GM21390 (cell line): ENCODE measurements at regions not wholly inside any gene's neighbourhood (a gene's known extent, or its start where the extent isn't known, plus 50 kb on each side); places are given as distances from the start of the nearest gene placed in this dataset.
"Not testable (repeated sequence)": the region's sequence is repeated elsewhere in the genome, so short reads cannot be mapped to it uniquely, and the experiment has no call there.

Experiments used
- ATAC-seq: cut with Tn5 transposase; IDR thresholded peaks from one replicate; pipeline ENCODE4 v1.9.1; 2021; ENCODE audit not compliant: unreplicated experiment

DNA sequence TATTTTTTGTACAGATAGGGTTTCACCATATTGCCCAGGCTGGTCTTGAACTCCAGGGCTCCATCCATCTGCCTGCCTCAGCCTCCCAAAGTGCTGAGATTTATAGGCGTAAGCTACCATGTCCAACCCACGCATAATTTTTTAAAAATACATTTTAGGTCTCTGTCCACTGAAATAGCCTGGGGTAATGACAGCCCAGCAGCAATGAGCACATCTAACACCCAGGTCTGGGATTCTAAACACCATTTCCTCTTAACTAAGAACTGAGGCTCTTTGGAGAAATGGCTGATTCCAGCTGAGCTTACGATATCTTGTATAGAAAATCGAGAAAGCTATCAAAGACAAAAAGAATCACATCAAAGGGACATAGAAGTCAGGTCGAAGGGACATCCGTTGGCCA is 245.3 kb downstream of the PARN start:
- no peak for ATAC-seq

DNA sequence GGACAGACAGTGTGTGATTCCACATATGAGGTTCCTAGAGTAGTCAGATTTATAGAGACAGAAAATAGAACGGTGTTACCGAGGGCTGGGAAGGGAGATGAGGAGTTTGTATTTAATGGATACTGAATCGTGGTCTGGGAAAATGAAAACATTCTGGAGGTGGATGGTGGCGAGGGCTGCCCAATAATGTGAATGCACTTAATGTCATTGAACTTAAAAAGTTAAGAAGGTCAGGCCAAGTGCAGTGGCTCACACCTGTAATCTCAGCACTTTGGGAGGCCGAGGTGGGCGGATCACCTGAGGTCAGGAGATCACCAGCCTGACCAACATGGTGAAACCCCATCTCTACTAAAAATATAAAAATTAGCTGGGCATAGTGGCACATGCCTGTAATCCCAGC is 246.2 kb downstream of the PARN start:
- ATAC-seq: not testable (repeated sequence)

DNA sequence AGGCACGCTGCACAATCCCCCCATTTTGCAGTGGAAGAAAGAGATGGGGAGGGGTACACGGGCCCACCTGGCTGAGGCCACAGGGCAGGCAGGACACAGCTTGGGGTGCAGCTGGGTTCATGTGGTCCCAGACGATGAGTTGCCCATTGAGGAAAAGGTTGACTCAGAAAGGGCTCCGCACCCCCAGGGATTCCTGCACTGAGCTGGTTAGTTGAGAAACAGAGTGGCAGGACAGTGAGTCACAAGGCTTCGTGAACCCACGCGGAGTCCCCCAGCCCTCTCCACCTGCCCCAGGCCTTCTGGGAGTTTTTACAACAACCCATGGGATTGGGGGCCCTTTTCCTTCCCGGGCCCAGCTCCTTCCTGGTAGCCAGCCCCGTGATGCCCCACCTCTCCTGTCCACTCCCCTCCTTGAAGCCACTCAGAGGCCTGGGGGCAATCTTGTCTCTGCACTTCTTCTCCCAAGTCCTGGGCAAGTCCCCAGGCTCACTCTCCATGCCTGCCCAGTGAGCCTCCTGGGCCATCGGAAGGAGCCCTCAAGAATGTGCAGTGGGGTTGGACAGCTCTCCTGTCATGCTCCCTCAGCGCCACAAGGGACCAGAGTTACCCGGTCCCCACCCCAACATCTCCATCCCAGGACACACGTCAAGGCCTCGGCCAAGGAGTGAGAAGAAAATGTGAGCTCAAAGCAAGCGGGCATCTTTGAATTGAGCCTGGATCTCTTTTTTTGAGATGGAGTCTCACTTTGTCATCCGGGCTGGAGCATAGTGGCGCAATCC is 251.2 kb downstream of the PARN start:
- no peak for ATAC-seq

DNA sequence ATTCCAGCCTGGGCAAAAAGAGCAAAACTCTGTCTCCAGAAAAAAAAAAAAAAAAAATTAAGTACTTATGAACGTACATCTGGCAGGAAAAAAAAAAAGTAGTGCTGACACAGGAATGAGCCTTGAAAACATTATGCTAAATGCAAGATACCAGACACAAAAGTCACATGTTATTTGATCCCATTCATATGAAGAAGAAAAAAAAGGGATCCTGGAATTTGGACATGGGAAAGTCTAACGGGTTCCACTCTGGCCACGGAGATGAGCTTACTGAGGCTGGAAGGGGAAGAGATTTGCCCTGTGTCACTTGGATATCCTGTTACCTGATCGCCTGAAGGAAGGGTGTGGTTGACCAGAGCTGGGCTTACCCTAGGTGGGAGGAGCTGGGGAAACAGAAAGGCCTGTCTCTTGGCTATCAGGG is 251.9 kb downstream of the PARN start:
- no peak for ATAC-seq

DNA sequence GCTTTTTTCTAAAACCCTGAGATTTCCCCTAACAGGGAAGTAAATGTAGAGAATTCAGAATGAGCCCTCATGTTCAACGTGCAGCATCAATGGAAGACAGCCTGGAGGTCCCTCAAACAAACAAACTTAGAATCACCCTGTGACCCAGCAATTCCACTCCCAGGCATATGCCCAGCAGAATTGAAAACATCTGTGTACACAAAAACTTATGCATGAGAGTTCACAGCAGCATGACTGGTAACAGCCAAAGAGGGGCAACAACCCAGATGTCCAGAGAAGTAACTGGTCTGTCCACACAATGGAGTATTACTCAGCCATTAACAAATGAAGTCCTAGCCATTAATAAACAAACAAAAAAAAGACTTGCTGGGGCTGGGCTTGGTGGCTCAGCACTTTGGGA is 252.7 kb downstream of the PARN start:
- no peak for ATAC-seq

DNA sequence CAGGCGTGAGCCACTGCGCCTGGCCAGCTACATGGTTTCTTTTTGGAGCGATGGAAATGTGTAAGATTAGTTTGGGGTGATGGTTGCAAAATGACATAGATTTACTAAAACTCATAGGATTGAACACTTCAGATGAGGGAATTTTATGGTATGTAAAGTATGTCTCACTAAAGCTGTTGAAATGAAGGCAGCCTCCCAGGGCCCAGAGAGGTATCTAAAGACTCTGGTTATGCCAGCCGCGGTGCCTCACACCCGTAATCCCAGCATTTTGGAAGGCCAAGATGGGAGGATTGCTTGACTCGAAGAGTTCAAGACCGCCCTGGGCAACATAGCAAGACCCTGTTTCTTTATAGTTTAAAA is 254.9 kb downstream of the PARN start:
- ATAC-seq: no peak

DNA sequence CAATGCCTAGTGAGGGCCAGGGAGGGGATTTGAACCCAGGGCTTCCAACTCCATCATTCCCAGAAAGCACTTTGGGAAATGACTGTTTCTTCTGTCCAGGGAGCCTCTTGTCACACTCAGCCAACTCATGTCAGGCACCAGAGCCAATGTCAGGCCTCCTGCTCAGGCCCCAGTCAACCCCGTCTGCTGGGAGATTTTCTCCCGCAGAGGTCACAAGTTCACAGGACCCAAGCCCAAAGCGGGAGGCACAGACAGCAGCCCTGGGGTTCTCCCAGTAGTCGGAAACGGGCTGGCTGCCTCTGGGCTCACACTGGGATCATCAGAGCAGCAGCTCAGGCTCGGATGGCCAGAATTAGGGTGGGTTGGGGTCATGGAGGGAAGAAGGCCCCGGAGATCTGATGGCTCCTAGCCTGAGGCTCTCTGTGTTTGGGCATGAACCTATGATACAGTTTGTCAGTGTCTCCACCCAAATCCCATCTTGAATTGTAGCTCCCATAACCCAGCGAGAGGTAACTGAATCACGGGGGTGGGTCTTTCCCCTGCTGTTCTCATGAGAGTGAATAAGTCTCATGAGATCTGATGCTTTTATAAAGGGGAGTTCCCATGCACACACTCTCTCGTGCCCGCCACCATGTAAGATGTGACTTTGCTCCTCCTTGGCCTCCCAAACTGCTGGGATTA is 255.5 kb downstream of the PARN start:
- ATAC-seq: no peak

DNA sequence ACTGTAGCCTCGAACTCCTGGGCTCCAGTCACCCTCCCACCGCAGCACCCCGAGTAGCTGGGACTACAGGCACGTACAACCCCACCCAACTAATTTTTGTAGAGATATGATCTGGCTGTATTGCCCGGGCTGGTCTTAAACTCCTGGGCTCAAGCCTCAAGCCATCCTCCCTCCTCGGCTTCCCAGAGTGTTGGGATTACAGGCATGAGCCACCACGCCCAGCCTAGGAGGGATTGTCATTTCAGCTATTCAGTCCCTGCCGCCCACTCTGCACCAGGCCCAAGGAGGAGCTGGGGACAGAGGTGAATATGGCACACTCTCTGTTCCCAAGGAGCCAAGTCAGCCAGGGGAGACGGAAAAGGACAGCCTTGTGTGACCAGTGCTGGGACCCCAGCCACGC is 256.2 kb downstream of the PARN start:
- no peak for ATAC-seq

DNA sequence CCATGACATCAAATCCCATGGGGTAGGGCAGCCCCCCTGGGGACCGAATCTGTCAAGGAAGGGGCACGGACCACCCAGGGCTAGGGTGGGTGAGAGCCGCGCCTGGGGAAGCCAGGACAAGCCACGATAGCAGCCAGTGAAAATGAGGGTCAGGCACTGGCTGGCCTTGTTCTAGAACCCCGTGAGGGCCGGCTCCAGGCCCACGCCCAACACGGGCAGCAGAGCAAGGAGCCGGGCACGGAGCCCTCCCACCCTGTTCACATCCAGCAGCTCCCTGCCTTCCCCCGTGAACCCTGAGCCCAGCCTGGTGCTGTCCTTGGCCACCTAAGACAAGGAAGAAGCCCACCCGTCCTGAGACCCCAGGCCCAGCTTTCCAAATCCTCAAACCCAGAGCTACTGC is 256.7 kb downstream of the PARN start:
- no peak for ATAC-seq

DNA sequence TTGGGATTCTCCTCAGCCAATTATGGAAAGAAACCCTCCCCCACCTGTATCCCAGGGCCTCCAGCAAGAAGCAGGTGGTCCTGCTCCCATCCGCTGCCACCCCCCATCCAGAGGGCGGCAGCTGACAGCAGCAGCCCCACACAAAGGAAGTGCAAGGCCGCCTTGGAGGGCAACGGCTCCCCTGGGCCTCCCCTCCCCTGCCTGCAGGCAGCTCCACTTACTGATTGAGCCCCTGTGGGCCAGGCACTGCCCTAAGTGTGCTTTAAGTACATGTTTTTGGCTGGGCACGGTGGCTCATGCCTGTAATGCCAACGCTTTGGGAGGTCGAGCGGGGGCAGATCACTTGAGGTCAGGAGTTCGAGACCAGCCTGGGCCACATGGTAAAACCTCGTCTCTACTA is 257.6 kb downstream of the PARN start:
- ATAC-seq: no peak

DNA sequence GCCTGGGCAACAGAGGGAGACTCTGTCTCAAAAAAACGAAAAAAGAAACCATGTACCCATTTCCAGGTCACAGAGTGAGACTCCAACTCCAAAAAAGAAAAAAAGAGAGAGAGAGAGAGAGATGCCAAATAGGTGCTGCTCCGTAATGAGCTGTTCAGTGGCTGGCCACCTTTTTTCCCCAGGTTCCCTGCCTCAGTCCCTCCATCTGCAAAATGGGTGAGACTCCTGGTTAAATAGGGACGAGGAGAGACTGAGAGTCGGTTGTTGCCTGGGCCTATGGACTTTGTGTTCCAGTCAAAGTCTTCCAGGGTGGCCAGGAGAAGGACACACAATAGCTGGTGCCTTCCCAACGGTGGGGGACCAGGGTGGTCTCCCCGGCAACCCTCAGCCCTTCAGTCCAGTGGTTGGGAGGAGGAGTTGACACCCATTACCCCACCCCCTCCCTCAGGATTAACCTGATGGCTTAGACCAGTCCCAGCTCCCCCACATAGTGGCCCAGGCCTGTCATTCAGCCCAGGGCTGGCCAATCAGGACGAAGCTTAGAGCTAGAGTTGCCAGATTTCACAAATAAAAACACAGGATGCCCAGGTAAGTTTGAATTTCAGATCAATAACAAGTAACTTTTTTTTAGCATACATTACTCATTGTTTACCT is 258.2 kb downstream of the PARN start:
- no peak for ATAC-seq

DNA sequence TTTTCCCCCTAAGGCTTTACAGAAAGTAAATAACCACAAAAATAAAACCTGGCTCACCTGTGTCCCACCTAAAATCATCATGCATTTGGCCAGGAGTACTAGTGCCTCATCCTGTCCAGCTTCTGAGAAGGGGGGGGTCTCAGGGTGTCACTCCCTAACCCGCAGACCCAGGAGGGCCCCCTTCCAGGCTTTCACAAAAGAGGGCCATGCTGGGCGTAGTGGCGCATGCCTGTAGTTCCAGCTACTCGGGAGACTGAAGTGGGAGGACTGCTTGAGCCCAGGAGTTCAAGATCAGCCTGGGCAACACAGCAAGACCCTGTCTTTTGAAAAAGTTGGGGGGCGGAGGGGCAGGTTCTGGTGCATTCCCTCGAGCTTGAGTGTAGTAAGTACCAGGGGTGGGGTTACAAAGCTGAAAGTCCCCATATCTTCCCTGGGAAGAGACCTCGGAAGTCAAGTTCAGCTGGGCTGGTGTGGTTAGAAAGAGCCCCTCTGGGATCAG is 259.3 kb downstream of the PARN start:
- ATAC-seq: no peak

DNA sequence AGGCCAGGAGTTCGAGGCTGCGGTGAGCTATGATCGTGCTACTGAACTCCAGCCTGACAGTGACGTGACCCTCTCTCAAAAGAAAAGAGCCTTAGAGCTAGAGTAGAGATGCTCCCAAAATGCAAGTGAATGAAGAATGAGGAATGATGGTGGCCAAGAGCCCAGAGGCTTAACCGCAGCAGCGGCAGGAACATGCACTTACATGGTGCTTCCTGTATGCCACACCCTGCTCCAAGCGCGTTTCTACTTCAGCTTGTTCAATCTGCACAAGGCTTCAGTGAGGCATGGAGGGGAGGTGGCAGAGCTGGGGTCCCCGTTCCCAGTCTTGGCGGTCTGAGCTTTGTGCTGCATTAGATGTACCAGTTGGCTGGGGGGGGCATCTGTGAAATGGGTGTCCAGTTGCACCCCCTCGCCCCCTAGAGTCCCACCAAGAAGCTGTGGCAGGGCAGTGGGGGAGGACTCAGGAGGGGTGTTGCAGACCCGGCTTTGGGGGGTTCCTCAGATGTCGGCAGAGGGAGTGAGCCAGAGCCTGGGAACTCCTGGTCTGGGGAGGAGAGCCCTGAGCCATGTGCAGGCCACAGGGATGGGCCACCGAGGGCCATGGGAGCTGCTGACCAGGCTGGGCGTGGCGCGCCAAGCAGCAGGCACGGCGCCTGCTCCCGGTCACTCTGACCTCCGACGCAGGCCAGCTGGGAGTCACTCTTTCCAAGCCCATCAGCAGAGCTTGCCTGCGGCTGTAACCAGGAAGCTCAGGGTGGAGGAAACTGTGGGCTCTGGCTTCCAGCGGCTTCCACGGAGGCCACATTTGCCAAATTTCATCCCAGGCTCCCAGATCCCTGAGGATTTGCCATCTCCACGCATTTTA is 260.1 kb downstream of the PARN start:
- ATAC-seq: no peak

DNA sequence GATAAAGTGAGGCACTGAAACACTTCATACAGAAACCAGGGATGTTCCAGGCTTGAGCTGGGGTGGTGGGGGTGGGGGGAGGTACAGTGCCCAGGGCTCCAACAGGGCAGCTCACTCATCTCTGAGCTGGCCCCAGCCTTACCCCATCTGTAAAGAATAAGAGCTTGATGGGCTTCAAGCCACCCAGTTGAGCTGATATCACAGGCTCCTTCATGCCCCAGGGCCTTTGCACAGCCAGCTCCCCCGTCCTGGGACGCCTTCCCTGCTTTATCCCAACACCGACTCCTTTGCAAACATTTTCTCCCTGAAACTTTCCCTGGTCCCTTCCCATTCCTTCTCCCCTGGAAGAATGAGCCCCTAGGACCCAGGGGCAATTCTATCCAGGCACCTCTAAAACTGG is 261.7 kb downstream of the PARN start:
- no peak for ATAC-seq

DNA sequence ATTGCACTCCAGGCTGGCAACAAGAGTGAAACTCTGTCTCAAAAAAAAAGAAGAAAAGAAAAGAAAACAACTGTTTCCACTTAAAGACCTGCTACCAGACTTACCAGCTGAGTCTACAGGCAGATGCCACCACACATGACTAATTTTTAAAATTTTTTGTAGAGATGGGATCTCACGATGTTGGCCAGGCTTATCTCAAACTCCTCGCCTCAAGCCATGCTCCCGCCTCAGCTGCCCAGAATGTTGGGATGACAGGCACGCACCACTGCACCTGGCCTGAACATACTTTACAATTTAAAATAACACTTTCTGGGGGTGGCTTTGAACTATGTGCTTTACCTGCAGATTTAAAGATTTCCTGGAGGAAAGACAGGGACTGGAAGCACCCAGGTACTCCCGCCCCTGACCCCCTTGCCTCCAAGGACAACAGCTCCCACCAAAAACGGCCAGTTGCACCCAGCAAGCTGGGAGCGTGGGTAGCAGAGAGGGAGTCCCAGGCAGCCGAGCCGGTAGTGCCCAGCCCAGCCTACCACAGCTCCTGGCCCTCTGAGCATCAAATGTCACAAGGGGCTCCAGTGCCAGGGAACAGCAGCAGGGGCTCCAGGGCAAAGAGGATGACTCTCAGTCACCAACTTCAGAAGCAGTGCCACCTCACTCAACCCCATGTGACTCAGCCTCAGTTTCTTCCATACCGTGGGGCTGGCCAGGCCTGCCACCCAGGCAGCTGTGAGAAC is 262.9 kb downstream of the PARN start:
- ATAC-seq: no peak

DNA sequence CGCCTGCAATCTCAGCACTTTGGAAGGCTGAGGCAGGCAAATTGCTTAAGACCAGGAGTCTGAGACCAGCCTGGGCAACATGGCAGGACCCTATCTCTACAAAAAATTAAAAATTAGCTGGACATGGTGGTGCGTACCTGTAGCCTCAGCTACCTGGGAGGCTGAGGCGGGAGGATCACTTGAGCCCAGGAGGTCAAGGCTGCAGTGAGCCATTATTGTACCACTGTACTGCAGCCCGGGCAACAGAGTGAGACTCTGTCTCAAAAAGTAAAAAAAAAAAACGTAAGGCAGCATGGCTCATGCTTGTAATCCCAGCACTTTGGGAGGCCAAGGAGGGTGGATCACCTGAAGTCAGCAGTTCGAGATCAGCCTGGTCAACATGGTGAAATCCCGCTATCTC is 263.6 kb downstream of the PARN start:
- no peak for ATAC-seq

DNA sequence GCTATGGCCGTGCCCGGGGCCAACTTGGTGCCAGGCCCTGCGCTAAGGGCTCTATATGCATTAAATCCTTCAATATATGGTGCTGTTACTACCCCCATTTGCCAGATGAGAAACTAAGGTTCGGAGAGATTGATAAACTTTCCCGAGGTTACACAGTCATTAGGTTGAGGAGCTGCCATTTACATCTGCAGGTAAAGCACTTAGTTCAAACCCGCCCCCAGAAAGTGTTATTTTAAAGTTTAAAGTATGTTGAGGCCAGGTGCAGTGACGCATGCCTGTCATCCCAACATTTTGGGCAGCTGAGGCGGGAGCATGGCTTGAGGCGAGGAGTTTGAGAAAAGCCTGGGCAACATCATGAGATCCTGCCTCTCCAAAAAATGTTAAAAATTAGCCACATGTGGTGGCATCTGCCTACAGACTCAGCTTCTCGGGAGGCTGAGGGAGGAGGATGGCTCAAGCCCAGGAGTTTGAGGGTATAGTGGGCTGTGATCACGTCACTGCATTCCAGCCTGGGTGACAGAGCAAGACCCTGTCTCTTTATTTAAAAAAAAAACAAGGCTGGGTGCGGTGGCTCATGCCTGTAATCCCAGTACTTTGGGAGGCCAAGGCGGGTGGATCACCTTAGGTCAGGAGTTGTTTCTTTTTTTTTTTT is 264.7 kb downstream of the PARN start:
- ATAC-seq: no peak

DNA sequence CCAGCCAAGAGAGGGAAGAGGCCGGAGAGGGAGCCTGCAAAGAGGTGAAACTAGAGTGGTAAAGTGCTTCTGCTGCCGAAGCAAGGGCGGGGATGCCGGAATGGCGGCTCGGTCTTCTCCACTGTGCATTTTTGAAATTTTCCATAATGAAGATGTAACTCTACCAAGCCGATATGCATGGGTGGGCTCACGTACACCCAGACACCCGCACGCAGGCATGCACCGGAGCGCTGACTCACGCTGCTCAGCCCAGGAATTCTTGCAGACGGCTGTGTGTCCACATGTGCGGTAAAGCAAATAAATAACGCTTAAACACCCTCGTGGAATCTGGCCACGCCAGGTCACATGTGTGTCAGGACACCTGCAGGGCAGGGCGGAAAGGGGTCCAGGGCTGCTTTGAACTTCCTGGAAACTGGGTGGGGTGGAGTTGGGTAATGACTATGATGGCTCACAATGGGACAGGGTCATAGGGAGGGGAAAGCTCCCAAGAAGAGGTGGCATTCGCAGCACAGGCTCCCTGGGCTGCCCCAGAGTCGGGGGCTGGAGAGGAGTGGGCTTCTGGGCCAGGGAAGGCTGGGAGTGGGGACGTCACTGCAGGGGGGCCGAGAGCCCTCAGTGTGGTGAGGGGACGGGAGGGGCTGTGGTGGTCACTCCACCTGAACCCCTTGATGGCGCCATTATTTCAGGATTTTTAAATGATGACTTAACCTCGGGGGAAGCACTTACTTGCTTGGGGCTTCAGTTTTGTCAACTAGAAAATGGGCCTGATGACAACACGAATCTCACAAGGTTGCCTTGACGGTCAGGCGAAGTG is 265.5 kb downstream of the PARN start:
- ATAC-seq: no peak

DNA sequence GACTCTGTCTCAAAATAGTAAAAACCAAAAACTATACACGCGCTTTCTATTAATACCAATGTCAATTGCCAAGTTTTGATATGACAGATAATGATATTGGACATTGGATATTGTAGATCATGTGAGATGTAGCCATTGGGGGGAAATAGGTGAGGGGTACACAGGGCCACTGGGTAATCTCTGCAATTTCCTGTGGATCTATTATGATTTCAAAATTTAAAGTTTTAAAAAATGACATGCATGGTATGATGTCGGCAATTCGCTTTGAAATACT is 266.0 kb downstream of the PARN start:
- ATAC-seq: no peak
